Hepatic stellate cell (primary cell): ENCODE measurements at regions not wholly inside any gene's neighbourhood (a gene's known extent, or its start where the extent isn't known, plus 50 kb on each side); places are given as distances from the start of the nearest gene placed in this dataset.
A peak's percentile ranks its signal among the peaks of the same experiment; 100 is the strongest.
"Not testable (repeated sequence)": the region's sequence is repeated elsewhere in the genome, so short reads cannot be mapped to it uniquely, and the experiment has no call there.

Experiments used
- DNase-seq: peaks from one replicate; pipeline ENCODE4 v3.0.0; 2011; ENCODE audit warnings: low spot score

- DNase-seq = no peak
These were observed 115.0 kb upstream of the EPB41L4A start for GRCh38 chr5:112534067-112534583.

- no peak for DNase-seq
These were observed 115.7 kb upstream of the EPB41L4A start for GRCh38 chr5:112534611-112535255.

- no peak for DNase-seq
These were observed 116.3 kb upstream of the EPB41L4A start for GRCh38 chr5:112535356-112535755.

- not testable (repeated sequence) for DNase-seq
These were observed 125.5 kb upstream of the EPB41L4A start for GRCh38 chr5:112544558-112544957.

- DNase-seq = no peak
These were observed 128.0 kb upstream of the EPB41L4A start for GRCh38 chr5:112546946-112547592.

GRCh38 chr5:112548246-112548881 is 129.3 kb upstream of the EPB41L4A start:
- DNase-seq = peak; percentile 34

GRCh38 chr5:112549127-112549526 is 130.1 kb upstream of the EPB41L4A start:
- no peak for DNase-seq

GRCh38 chr5:112549605-112550166 is 130.6 kb upstream of the EPB41L4A start:
- DNase-seq = no peak

- peak; percentile 37 for DNase-seq
These were observed 132.4 kb upstream of the EPB41L4A start for GRCh38 chr5:112551419-112552032.

GRCh38 chr5:112552216-112552615 is 133.1 kb upstream of the EPB41L4A start:
- no peak for DNase-seq

- no peak for DNase-seq
These were observed 133.7 kb upstream of the EPB41L4A start for GRCh38 chr5:112552791-112553190.

GRCh38 chr5:112554101-112554977 is 135.3 kb upstream of the EPB41L4A start:
- DNase-seq = peak; percentile 29

GRCh38 chr5:112555197-112555596 is 136.1 kb upstream of the EPB41L4A start:
- DNase-seq = no peak

GRCh38 chr5:112555691-112556090 is 136.6 kb upstream of the EPB41L4A start:
- DNase-seq = no peak

- not testable (repeated sequence) for DNase-seq
These were observed 140.4 kb upstream of the EPB41L4A start for GRCh38 chr5:112559501-112559900.

GRCh38 chr5:112560371-112560770 is 141.3 kb upstream of the EPB41L4A start:
- no peak for DNase-seq

GRCh38 chr5:112563169-112563826 is 144.2 kb upstream of the EPB41L4A start:
- no peak for DNase-seq

GRCh38 chr5:112566251-112566650 is 147.2 kb upstream of the EPB41L4A start:
- DNase-seq = no peak

GRCh38 chr5:112569596-112569995 is 150.5 kb upstream of the EPB41L4A start:
- DNase-seq = no peak

- DNase-seq = no peak
These were observed 151.8 kb upstream of the EPB41L4A start for GRCh38 chr5:112570708-112571444.
